ENCODE measurements at regions not wholly inside any gene's neighbourhood (a gene's known extent, or its start where the extent isn't known, plus 50 kb on each side); places are given as distances from the start of the nearest gene placed in this dataset.

DNA sequence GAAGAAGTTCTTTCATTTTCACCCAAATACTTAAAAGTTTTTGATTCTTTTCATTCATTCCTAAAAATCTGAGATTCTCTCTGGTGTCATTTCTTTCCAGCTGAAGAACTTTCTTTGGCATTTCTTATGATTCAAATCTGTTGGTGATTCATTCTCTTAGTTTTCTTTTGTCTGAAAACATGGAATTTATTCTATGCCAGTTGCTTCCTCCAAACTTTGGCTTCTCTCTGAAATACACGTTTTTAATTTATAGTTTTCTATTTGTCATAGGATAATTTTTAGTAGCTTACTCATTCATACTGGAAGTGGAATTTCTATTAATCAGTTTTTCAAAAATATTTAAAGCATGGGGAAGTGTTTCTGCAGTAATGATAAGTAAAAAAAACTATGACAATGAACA, 1012.0 kb downstream of the RPA4 start:
- TF ChIP-seq, protein P1, sequence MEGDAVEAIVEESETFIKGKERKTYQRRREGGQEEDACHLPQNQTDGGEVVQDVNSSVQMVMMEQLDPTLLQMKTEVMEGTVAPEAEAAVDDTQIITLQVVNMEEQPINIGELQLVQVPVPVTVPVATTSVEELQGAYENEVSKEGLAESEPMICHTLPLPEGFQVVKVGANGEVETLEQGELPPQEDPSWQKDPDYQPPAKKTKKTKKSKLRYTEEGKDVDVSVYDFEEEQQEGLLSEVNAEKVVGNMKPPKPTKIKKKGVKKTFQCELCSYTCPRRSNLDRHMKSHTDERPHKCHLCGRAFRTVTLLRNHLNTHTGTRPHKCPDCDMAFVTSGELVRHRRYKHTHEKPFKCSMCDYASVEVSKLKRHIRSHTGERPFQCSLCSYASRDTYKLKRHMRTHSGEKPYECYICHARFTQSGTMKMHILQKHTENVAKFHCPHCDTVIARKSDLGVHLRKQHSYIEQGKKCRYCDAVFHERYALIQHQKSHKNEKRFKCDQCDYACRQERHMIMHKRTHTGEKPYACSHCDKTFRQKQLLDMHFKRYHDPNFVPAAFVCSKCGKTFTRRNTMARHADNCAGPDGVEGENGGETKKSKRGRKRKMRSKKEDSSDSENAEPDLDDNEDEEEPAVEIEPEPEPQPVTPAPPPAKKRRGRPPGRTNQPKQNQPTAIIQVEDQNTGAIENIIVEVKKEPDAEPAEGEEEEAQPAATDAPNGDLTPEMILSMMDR (IDR thresholded peaks at IDR 0.05) = no peak
- TF ChIP-seq EP300 (IDR thresholded peaks at IDR 0.05) (no peak), POLR2AphosphoS5 (IDR thresholded peaks at IDR 0.05) (no peak), POLR2A (IDR thresholded peaks at IDR 0.05) (no peak)
- no peak for DNase-seq
- Histone ChIP-seq H3K27ac (no peak overlapping the region), H3K27me3 (no peaks in the 10 kb centered on the region), H3K4me3 (no peak overlapping the region), H3K36me3 (no peaks in the 10 kb centered on the region), H3K9me3 (peaks cover 0 to 10% (median 1%) of the 10 kb centered on the region in 4 donors), H3K4me1 (no peaks in the 10 kb centered on the region)
- intact Hi-C loops (cut with DNase I; ENCODE audit: low total_unique reads) = no loop called here
- 32 to 61% (median 40%) methylated on average over 1 of the region's 1 CpG for WGBS, 5 donors

DNA sequence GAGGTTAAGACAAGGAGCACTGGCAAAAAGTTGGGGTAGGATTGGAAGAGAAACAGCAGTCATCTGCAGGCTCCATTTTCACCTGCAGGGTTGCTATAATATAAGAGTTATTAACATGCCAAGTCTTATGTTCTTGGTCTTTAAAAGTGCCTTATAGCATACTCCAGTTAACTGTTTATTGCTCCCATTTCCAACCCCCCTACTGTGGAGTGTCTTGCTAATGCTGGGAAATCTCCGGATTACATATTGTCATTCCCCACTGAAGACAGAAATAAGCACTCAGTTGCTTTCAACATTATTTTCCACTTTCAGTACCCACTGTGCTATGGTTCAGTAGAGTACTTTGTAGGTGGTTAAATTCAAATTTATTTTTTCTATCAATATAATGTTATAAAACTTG, 1014.3 kb downstream of the RPA4 start:
- WGBS, 5 donors = 74 to 95% (median 89%) methylated on average over 1 of the region's 1 CpG
- Histone ChIP-seq H3K4me3 (no peak overlapping the region), H3K4me1 (no peaks in the 10 kb centered on the region), H3K27me3 (no peaks in the 10 kb centered on the region), H3K27ac (no peak overlapping the region), H3K9me3 (no peaks in the 10 kb centered on the region), H3K36me3 (no peaks in the 10 kb centered on the region)
- no peak for DNase-seq
- TF ChIP-seq POLR2AphosphoS5 (IDR thresholded peaks at IDR 0.05) (no peak), EP300 (IDR thresholded peaks at IDR 0.05) (no peak), POLR2A (IDR thresholded peaks at IDR 0.05) (no peak)
- TF ChIP-seq, protein P1 (IDR thresholded peaks at IDR 0.05) = no peak
- intact Hi-C loops (cut with DNase I; ENCODE audit: low total_unique reads) = no loop called here

DNA sequence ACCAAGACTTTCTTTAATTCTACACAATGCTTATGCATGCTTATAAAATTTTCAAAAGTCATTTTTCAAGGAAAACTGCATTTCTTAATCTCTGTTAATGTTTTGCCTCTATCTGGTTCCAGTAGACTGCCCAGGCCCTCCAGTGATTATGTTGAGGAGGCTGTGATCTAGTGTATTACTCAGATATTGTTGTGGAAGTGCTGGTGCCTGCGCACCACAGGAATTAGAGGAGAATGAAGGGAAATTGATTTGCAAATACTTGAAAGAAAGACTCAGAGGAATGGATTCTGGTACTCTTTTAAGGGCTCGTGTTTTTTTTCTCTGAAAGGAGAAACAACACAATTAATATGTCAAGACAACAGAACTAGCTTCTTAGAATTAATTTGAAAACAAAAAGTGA, 1015.1 kb downstream of the RPA4 start:
- DNase-seq = no peak
- H3K36me3 ChIP-seq = no peaks in the 10 kb centered on the region
- no peaks in the 10 kb centered on the region for H3K9me3 ChIP-seq
- intact Hi-C loops (cut with DNase I; ENCODE audit: low total_unique reads) = no loop called here
- TF ChIP-seq EP300 (IDR thresholded peaks at IDR 0.05) (no peak), POLR2A (IDR thresholded peaks at IDR 0.05) (no peak), POLR2AphosphoS5 (IDR thresholded peaks at IDR 0.05) (no peak)
- TF ChIP-seq, protein P1 (IDR thresholded peaks at IDR 0.05) = no peak
- no peak overlapping the region for H3K27ac ChIP-seq
- 56 to 67% (median 61%) methylated on average over 2 of the region's 2 CpGs for WGBS, 5 donors
- no peak overlapping the region for H3K4me3 ChIP-seq
- no peaks in the 10 kb centered on the region for H3K27me3 ChIP-seq
- no peaks in the 10 kb centered on the region for H3K4me1 ChIP-seq

DNA sequence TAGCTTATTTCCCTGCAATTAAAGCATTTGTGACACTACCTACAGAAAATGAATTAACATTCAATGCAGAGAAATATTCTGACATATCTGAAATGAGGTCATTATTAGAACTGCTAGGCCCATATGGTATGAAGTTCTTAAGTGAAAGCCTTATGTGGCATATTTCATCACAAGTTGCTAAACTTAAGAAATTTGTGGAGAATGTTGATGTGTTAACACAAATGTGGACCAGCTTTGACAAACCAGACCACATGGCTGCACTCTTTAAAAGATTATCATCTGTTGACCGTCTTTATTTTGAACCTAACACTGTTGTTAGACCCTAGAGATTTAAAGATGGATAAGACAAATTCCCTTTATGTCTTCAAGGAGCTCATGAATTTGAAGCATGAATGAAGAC, 1024.1 kb downstream of the RPA4 start:
- H3K27ac ChIP-seq = no peak overlapping the region
- no peaks in the 10 kb centered on the region for H3K4me1 ChIP-seq
- H3K4me3 ChIP-seq = no peak overlapping the region
- TF ChIP-seq POLR2A (IDR thresholded peaks at IDR 0.05) (no peak), EP300 (IDR thresholded peaks at IDR 0.05) (no peak), POLR2AphosphoS5 (IDR thresholded peaks at IDR 0.05) (no peak)
- TF ChIP-seq, protein P1 (IDR thresholded peaks at IDR 0.05) = no peak
- WGBS, 5 donors = 72 to 91% (median 84%) methylated on average over 1 of the region's 1 CpG
- no peaks in the 10 kb centered on the region for H3K36me3 ChIP-seq
- H3K9me3 ChIP-seq = peaks cover 0 to 12% (median 0%) of the 10 kb centered on the region in 4 donors
- intact Hi-C loops (cut with DNase I; ENCODE audit: low total_unique reads) = no loop called here
- no peak for DNase-seq
- H3K27me3 ChIP-seq = no peaks in the 10 kb centered on the region
